ENCODE measurements at regions not wholly inside any gene's neighbourhood (a gene's known extent, or its start where the extent isn't known, plus 50 kb on each side); places are given as distances from the start of the nearest gene placed in this dataset.

DNA sequence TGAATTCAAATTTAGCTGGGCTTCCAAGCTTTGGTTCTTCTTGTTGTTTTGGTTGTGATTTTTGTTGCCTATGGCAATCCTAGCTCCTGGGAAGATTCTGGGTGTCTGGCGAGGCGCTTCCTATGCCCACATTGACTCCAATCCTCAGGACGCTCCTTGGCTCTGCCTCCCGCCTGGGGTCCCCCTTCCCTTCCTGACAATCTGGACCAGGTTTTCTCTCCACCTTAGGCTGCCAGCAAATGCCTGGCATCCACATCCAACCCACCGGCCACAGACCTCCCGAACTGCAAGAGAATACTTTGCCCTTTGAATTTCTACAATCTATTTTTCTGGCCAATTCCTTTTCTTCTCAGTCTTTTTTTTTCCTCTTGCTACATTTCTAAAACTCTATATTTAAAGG lies 186.9 kb upstream of the UBL3 start:
- no peak for DNase-seq (ENCODE audit: low spot score in 2 of 2, unreplicated experiment in 2 of 2)
- peaks cover 16% of the 10 kb centered on the region for H3K4me1 Mint-ChIP-seq
- no peak overlapping the region for H3K27ac Mint-ChIP-seq
- TF ChIP-seq CTCF (IDR thresholded peaks at IDR 0.05; ENCODE audit: unreplicated experiment), result no peak
- no peaks in the 10 kb centered on the region for H3K9me3 Mint-ChIP-seq
- no peak overlapping the region for H3K4me3 Mint-ChIP-seq
- no peaks in the 10 kb centered on the region for H3K36me3 Mint-ChIP-seq
- H3K27me3 Mint-ChIP-seq (ENCODE audit: low read depth), result peaks cover 10% of the 10 kb centered on the region

DNA sequence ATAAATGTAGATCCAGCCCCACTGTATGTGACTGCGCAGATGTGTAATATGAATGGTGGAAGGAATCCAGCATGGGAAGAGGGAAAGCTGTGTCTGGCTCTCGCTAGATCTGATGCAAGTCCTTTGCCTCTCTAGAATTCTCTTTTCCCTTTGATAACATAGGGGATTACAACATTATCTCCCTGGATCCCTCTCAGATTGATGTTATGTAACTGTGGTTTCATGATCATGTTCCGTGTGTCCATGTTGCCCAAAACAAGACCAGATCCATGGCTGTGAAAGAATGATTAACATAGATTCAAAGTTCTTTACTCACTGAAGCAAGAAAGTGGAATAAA lies 184.0 kb upstream of the UBL3 start:
- H3K27ac Mint-ChIP-seq, result no peak overlapping the region
- no peak overlapping the region for H3K4me3 Mint-ChIP-seq
- peaks cover 16% of the 10 kb centered on the region for H3K4me1 Mint-ChIP-seq
- peaks cover 3% of the 10 kb centered on the region for H3K27me3 Mint-ChIP-seq (ENCODE audit: low read depth)
- H3K9me3 Mint-ChIP-seq, result no peaks in the 10 kb centered on the region
- DNase-seq (ENCODE audit: low spot score in 2 of 2, unreplicated experiment in 2 of 2), result no peak
- no peak for TF ChIP-seq CTCF (IDR thresholded peaks at IDR 0.05; ENCODE audit: unreplicated experiment)
- no peaks in the 10 kb centered on the region for H3K36me3 Mint-ChIP-seq

- H3K27ac Mint-ChIP-seq, result no peak overlapping the region
- no peak for DNase-seq (ENCODE audit: low spot score in 2 of 2, unreplicated experiment in 2 of 2)
- no peak for TF ChIP-seq CTCF (IDR thresholded peaks at IDR 0.05; ENCODE audit: unreplicated experiment)
- H3K36me3 Mint-ChIP-seq, result no peaks in the 10 kb centered on the region
- H3K9me3 Mint-ChIP-seq, result no peaks in the 10 kb centered on the region
- H3K27me3 Mint-ChIP-seq (ENCODE audit: low read depth), result peaks cover 3% of the 10 kb centered on the region
- H3K4me3 Mint-ChIP-seq, result no peak overlapping the region
- peaks cover 14% of the 10 kb centered on the region for H3K4me1 Mint-ChIP-seq
Observed at GRCh38 chr13:30033681-30034457, 183.5 kb upstream of the UBL3 start.

DNA sequence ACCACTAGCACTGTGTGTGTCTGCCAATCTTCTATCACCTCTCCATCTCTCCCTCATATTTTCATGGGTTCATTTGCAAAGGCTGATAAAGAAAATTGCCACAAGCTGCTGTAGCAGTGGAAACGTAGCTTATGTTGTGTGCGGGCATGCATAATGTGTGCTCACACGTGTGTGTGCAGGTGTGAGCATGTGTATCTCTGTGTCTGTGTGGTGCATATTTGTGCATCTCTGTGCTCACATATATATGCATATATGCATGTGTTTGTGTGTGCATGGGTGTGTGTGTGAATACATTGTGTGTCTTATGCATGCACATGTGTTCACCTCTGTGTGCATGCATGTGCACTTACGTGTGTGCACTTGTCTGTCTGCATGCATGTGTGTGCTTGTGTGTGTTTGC lies 181.8 kb upstream of the UBL3 start:
- no peak for TF ChIP-seq CTCF (IDR thresholded peaks at IDR 0.05; ENCODE audit: unreplicated experiment)
- no peaks in the 10 kb centered on the region for H3K9me3 Mint-ChIP-seq
- DNase-seq (ENCODE audit: low spot score in 2 of 2, unreplicated experiment in 2 of 2), result no peak
- peaks cover 3% of the 10 kb centered on the region for H3K27me3 Mint-ChIP-seq (ENCODE audit: low read depth)
- H3K4me3 Mint-ChIP-seq, result no peak overlapping the region
- H3K27ac Mint-ChIP-seq, result no peak overlapping the region
- peaks cover 7% of the 10 kb centered on the region for H3K4me1 Mint-ChIP-seq
- no peaks in the 10 kb centered on the region for H3K36me3 Mint-ChIP-seq

GRCh38 chr13:30031488-30031887 lies 181.1 kb upstream of the UBL3 start:
- H3K4me3 Mint-ChIP-seq, result no peak overlapping the region
- no peak for TF ChIP-seq CTCF (IDR thresholded peaks at IDR 0.05; ENCODE audit: unreplicated experiment)
- no peak overlapping the region for H3K27ac Mint-ChIP-seq
- H3K4me1 Mint-ChIP-seq, result peaks cover 7% of the 10 kb centered on the region
- H3K27me3 Mint-ChIP-seq (ENCODE audit: low read depth), result peaks cover 3% of the 10 kb centered on the region
- no peaks in the 10 kb centered on the region for H3K36me3 Mint-ChIP-seq
- no peak for DNase-seq (ENCODE audit: low spot score in 2 of 2, unreplicated experiment in 2 of 2)
- no peaks in the 10 kb centered on the region for H3K9me3 Mint-ChIP-seq
